NCI-H2029 (cell line): ENCODE measurements at regions not wholly inside any gene's neighbourhood (a gene's known extent, or its start where the extent isn't known, plus 50 kb on each side); places are given as distances from the start of the nearest gene placed in this dataset.
"Not testable (repeated sequence)": the region's sequence is repeated elsewhere in the genome, so short reads cannot be mapped to it uniquely, and the experiment has no call there.

Experiments
- DNase-seq: peaks from one replicate; lab custom pipeline; 2025; lab: John Stamatoyannopoulos, UW

- DNase-seq, result no peak
Measured at GRCh38 chr5:93220431-93220830, 360.6 kb downstream of the NR2F1-AS1 start.

- DNase-seq, result no peak
Measured at GRCh38 chr5:93219641-93220145, 361.3 kb downstream of the NR2F1-AS1 start.

GRCh38 chr5:93213111-93213794 is 367.8 kb downstream of the NR2F1-AS1 start:
- DNase-seq, result not testable (repeated sequence)

GRCh38 chr5:93209476-93209875 is 371.5 kb downstream of the NR2F1-AS1 start:
- no peak for DNase-seq

GRCh38 chr5:93208141-93208751 is 372.8 kb downstream of the NR2F1-AS1 start:
- no peak for DNase-seq

- no peak for DNase-seq
Measured at GRCh38 chr5:93206203-93206602, 374.8 kb downstream of the NR2F1-AS1 start.

GRCh38 chr5:93201061-93201460 is 380.0 kb downstream of the NR2F1-AS1 start:
- DNase-seq, result no peak

- DNase-seq, result no peak
Measured at GRCh38 chr5:93196986-93197385, 384.0 kb downstream of the NR2F1-AS1 start.

- no peak for DNase-seq
Measured at GRCh38 chr5:93193431-93194347, 387.3 kb downstream of the NR2F1-AS1 start.

- no peak for DNase-seq
Measured at GRCh38 chr5:93192683-93193082, 388.3 kb downstream of the NR2F1-AS1 start.

GRCh38 chr5:93192087-93192486 is 388.9 kb downstream of the NR2F1-AS1 start:
- no peak for DNase-seq

GRCh38 chr5:93191035-93191817 is 389.8 kb downstream of the NR2F1-AS1 start:
- no peak for DNase-seq

- no peak for DNase-seq
Measured at GRCh38 chr5:93189707-93190120, 391.3 kb downstream of the NR2F1-AS1 start.

- no peak for DNase-seq
Measured at GRCh38 chr5:93188876-93189485, 392.0 kb downstream of the NR2F1-AS1 start.

- DNase-seq, result no peak
Measured at GRCh38 chr5:93186076-93186682, 394.8 kb downstream of the NR2F1-AS1 start.

GRCh38 chr5:93184041-93184440 is 397.0 kb downstream of the NR2F1-AS1 start:
- DNase-seq, result no peak

- DNase-seq, result no peak
Measured at GRCh38 chr5:93179466-93179865, 401.6 kb downstream of the NR2F1-AS1 start.

- no peak for DNase-seq
Measured at GRCh38 chr5:93174930-93175329, 406.1 kb downstream of the NR2F1-AS1 start.

- DNase-seq, result no peak
Measured at GRCh38 chr5:93165559-93165958, 415.5 kb downstream of the NR2F1-AS1 start.

GRCh38 chr5:93164690-93165089 is 416.3 kb downstream of the NR2F1-AS1 start:
- no peak for DNase-seq
